ENCODE measurements at regions not wholly inside any gene's neighbourhood (a gene's known extent, or its start where the extent isn't known, plus 50 kb on each side); places are given as distances from the start of the nearest gene placed in this dataset.

GRCh38 chr11:95563859-95564258 is 225.7 kb downstream of the FAM76B start:
- no peak overlapping the region for H2AFZ ChIP-seq (replicated peaks; ENCODE audit: low read length, poor library complexity)
- no peak overlapping the region for H4K91ac ChIP-seq (ENCODE audit: insufficient read depth, low read depth, low read length)
- no peaks in the 10 kb centered on the region for H3K36me3 ChIP-seq (ENCODE audit: control insufficient read depth, insufficient read depth, low read length)
- ATAC-seq (ENCODE audit: low read depth), result no peak
- peaks cover 2% of the 10 kb centered on the region for H3K9me1 ChIP-seq (ENCODE audit: insufficient read depth, low read length)
- ChIA-PET POLR2A (ENCODE audit: unreplicated experiment) (no interaction called here), CTCF (interaction anchor here (1.0 kb wide), 1 partner anchor 17 kb away, joined by 3 read pairs; no protein-coding TSS in a partner anchor)
- H3K79me1 ChIP-seq (ENCODE audit: low read depth in 1 of 2, low read length in 2 of 2), result no peaks in the 10 kb centered on the region
- H4K8ac ChIP-seq (ENCODE audit: low read depth in 2 of 2, low read length in 2 of 2), result no peak overlapping the region
- peaks cover 5% of the 10 kb centered on the region for H3K4me1 ChIP-seq (ENCODE audit: control insufficient read depth, insufficient read depth, low read length)
- H2AK5ac ChIP-seq (ENCODE audit: low read depth, low read length), result no peak overlapping the region
- no peak overlapping the region for H3K4me3 ChIP-seq (ENCODE audit: insufficient read depth, low read depth, low read length)
- BruUV-seq (replicated peaks), result no TSS peak
- H3K27me3 ChIP-seq (ENCODE audit: control insufficient read depth, insufficient read depth, low read length), result no peaks in the 10 kb centered on the region; the same call in 1 of the 2 replicates
- H3K27ac ChIP-seq (ENCODE audit: insufficient read depth, low read length), result no peak overlapping the region
- H3K4me2 ChIP-seq (ENCODE audit: low read depth, low read length), result no peak overlapping the region
- no CpG with 5 or more reads among the region's 2 CpGs for WGBS, 2 experiments (ENCODE audit: extremely low coverage in 2 of 2, insufficient read length in 1 of 2)
- H3K18ac ChIP-seq (ENCODE audit: low read depth, low read length), result no peak overlapping the region
- no peak overlapping the region for H2BK15ac ChIP-seq (ENCODE audit: low read depth, low read length)
- H2BK120ac ChIP-seq (ENCODE audit: low read depth, low read length), result no peak overlapping the region
- dilution Hi-C loops (cut with HindIII; ENCODE audit: low sequenced_read_pairs, unreplicated experiment), result no loop called here
- in situ Hi-C loops (cut with MboI; ENCODE audit: low sequenced_read_pairs), result no loop called here
- no peaks in the 10 kb centered on the region for H4K20me1 ChIP-seq (ENCODE audit: insufficient read depth, low read length)
- no peak overlapping the region for H2BK5ac ChIP-seq (ENCODE audit: low read depth, low read length, poor library complexity, severe bottlenecking)
- H2BK20ac ChIP-seq (ENCODE audit: low read depth, low read length), result no peak overlapping the region
- H3K9ac ChIP-seq (ENCODE audit: low read depth, low read length), result no peak overlapping the region
- H3K4ac ChIP-seq (ENCODE audit: low read depth, low read length), result no peak overlapping the region
- H3K56ac ChIP-seq (ENCODE audit: extremely low read depth, insufficient read depth, low read length), result no peak overlapping the region
- no peak for TF ChIP-seq POLR2A (IDR thresholded peaks at IDR 0.05; ENCODE audit: low read depth, low read length)
- no peak for TF ChIP-seq SMC3 (IDR thresholded peaks at IDR 0.05; ENCODE audit: low read depth, low read length)
- no peak overlapping the region for H3K14ac ChIP-seq (replicated peaks; ENCODE audit: low read depth, low read length)
- H3K23ac ChIP-seq (ENCODE audit: low read depth, low read length), result no peak overlapping the region
- no peak overlapping the region for H4K5ac ChIP-seq (ENCODE audit: low read depth, low read length)
- no peaks in the 10 kb centered on the region for H3K9me3 ChIP-seq (ENCODE audit: control insufficient read depth, insufficient read depth, low read length)
- no peak overlapping the region for H2AK9ac ChIP-seq (replicated peaks; ENCODE audit: low read depth, low read length, poor library complexity)
- DNase-seq, result no peak
- intact Hi-C loops (cut with micrococcal nuclease), result no loop called here

Measured in IMR-90 (cell line).